Small intestine (tissue), 7 donors: ENCODE measurements at regions not wholly inside any gene's neighbourhood (a gene's known extent, or its start where the extent isn't known, plus 50 kb on each side); places are given as distances from the start of the nearest gene placed in this dataset.
"Not testable (repeated sequence)": the region's sequence is repeated elsewhere in the genome, so short reads cannot be mapped to it uniquely, and the experiment has no call there.

Source experiments
- DNase-seq, 2 donors: peaks; one replicate each; pipeline versions ENCODE4 v3.0.0 to v3.0.0-alpha.2; 2013
- FAIRE-seq: peaks from 2 replicates; lab custom pipeline; 2012; peaks lifted over from hg19 to GRCh38; lab: Jason Lieb, UNC
- H3K27ac ChIP-seq, 3 donors: one replicate each; pipeline ENCODE4 v1.5.1; 2013; ENCODE audit warnings: low read length in 2 of 3, mild to moderate bottlenecking in 2 of 3, control low read depth in 1 of 3, inconsistent platforms in 1 of 3, low read depth in 1 of 3, moderate library complexity in 1 of 3
- H3K27me3 ChIP-seq, 3 donors: one replicate each; pipeline ENCODE4 v1.6.1; 2013; ENCODE audit warnings: low read length in 3 of 3, inconsistent platforms in 1 of 3; ENCODE audit not compliant: control insufficient read depth in 3 of 3, insufficient read depth in 3 of 3
- H3K36me3 ChIP-seq, 3 donors: one replicate each; pipeline ENCODE4 v1.6.1; 2013; ENCODE audit warnings: low read length in 3 of 3, inconsistent platforms in 1 of 3, low read depth in 1 of 3, mild to moderate bottlenecking in 1 of 3, moderate library complexity in 1 of 3; ENCODE audit not compliant: control insufficient read depth in 3 of 3, insufficient read depth in 2 of 3
- H3K4me1 ChIP-seq, 3 donors: one replicate each; pipeline ENCODE4 v1.6.1; 2013; ENCODE audit warnings: low read length in 2 of 3, inconsistent platforms in 1 of 3, low read depth in 1 of 3, mild to moderate bottlenecking in 1 of 3, moderate library complexity in 1 of 3; ENCODE audit not compliant: control insufficient read depth in 3 of 3, insufficient read depth in 2 of 3
- H3K4me3 ChIP-seq, 3 donors: one replicate each; pipeline ENCODE4 v1.5.1; 2013; ENCODE audit warnings: low read length in 3 of 3, control low read depth in 1 of 3, inconsistent platforms in 1 of 3, low read depth in 1 of 3, mild to moderate bottlenecking in 1 of 3, moderate library complexity in 1 of 3
- H3K9me3 ChIP-seq, 2 donors: one replicate each; pipeline ENCODE4 v1.6.1; 2013; ENCODE audit warnings: low read depth in 1 of 2, low read length in 1 of 2; ENCODE audit not compliant: control insufficient read depth in 2 of 2, insufficient read depth in 1 of 2
- WGBS, 3 donors: extraction: QIAGEN DNeasy Blood & Tissue Kit; methylation state at CpG; one replicate each; pipeline ENCODE4 v1.1.7; 2013; 5-methylcytosine and 5-hydroxymethylcytosine counted together
- donor health status: healthy with polysubstance abuse.
- donor health status: control.
- donor health status: control.
- donor health status: Bipolar disorder and iron deficiency.
- donor health status: healthy.

- 61 to 75% (median 73%) methylated on average over 2 of the region's 2 CpGs for WGBS, 3 donors
- Histone ChIP-seq H3K27me3 (no peaks in the 10 kb centered on the region), H3K36me3 (no peaks in the 10 kb centered on the region), H3K4me1 (no peaks in the 10 kb centered on the region), H3K27ac (no peak overlapping the region), H3K4me3 (no peak overlapping the region), H3K9me3 (no peaks in the 10 kb centered on the region)
- DNase-seq, result no peak
- no peak for FAIRE-seq
These were observed 1585.2 kb downstream of the EFNA5 start for GRCh38 chr5:106085556-106085955.

GRCh38 chr5:106085136-106085535 lies 1585.6 kb downstream of the EFNA5 start:
- 0 to 24% (median 0%) methylated on average over 1 of the region's 1 CpG for WGBS, 3 donors
- H3K27ac ChIP-seq, result no peak overlapping the region
- no peak for FAIRE-seq
- no peaks in the 10 kb centered on the region for H3K9me3 ChIP-seq
- H3K4me3 ChIP-seq, result no peak overlapping the region
- DNase-seq, result no peak
- H3K36me3 ChIP-seq, result no peaks in the 10 kb centered on the region
- H3K27me3 ChIP-seq, result no peaks in the 10 kb centered on the region
- H3K4me1 ChIP-seq, result no peaks in the 10 kb centered on the region

GRCh38 chr5:106080535-106080934 lies 1590.2 kb downstream of the EFNA5 start:
- Histone ChIP-seq H3K36me3 (no peaks in the 10 kb centered on the region), H3K27ac (no peak overlapping the region), H3K4me3 (no peak overlapping the region), H3K9me3 (no peaks in the 10 kb centered on the region), H3K4me1 (no peaks in the 10 kb centered on the region), H3K27me3 (no peaks in the 10 kb centered on the region)
- DNase-seq (no peak), FAIRE-seq (no peak)
- 78 to 86% (median 79%) methylated on average over 1 of the region's 1 CpG for WGBS, 3 donors

- Histone ChIP-seq H3K9me3 (no peaks in the 10 kb centered on the region), H3K27ac (no peak overlapping the region), H3K4me1 (no peaks in the 10 kb centered on the region), H3K36me3 (no peaks in the 10 kb centered on the region), H3K4me3 (no peak overlapping the region), H3K27me3 (no peaks in the 10 kb centered on the region)
- WGBS, 3 donors, result 77 to 85% (median 80%) methylated on average over 4 of the region's 4 CpGs
- DNase-seq, result no peak
- FAIRE-seq, result no peak
These were observed 1594.1 kb downstream of the EFNA5 start for GRCh38 chr5:106076655-106077054.

GRCh38 chr5:106072208-106072607 lies 1598.5 kb downstream of the EFNA5 start:
- Histone ChIP-seq H3K27ac (no peak overlapping the region), H3K36me3 (no peaks in the 10 kb centered on the region), H3K9me3 (no peaks in the 10 kb centered on the region), H3K27me3 (no peaks in the 10 kb centered on the region), H3K4me1 (no peaks in the 10 kb centered on the region), H3K4me3 (no peak overlapping the region)
- 84 to 91% (median 86%) methylated on average over 2 of the region's 2 CpGs for WGBS, 3 donors
- FAIRE-seq (no peak), DNase-seq (no peak)

GRCh38 chr5:106047341-106047740 lies 1623.4 kb downstream of the EFNA5 start:
- H3K27me3 ChIP-seq, result no peaks in the 10 kb centered on the region
- FAIRE-seq (no peak), DNase-seq (no peak)
- 71 to 85% (median 85%) methylated on average over 1 of the region's 1 CpG for WGBS, 3 donors
- H3K9me3 ChIP-seq, result no peaks in the 10 kb centered on the region
- H3K27ac ChIP-seq, result no peak overlapping the region
- no peaks in the 10 kb centered on the region for H3K36me3 ChIP-seq
- no peak overlapping the region for H3K4me3 ChIP-seq
- H3K4me1 ChIP-seq, result no peaks in the 10 kb centered on the region

- 44 to 51% (median 49%) methylated on average over 2 of the region's 2 CpGs for WGBS, 3 donors
- FAIRE-seq, result not testable (repeated sequence)
These were observed 1638.7 kb downstream of the EFNA5 start for GRCh38 chr5:106032069-106032468.

GRCh38 chr5:106028314-106028713 lies 1642.4 kb downstream of the EFNA5 start:
- FAIRE-seq (no peak), DNase-seq (no peak)
- WGBS, 3 donors, result 61 to 63% (median 63%) methylated on average over 3 of the region's 3 CpGs

More at GRCh38 chr5:106032069-106032468, 1638.7 kb downstream of the EFNA5 start:
- H3K4me3 ChIP-seq, H3K27ac ChIP-seq, H3K9me3 ChIP-seq, H3K36me3 ChIP-seq, H3K27me3 ChIP-seq, H3K4me1 ChIP-seq, DNase-seq: not testable (repeated sequence)

GRCh38 chr5:106020894-106021293 lies 1649.8 kb downstream of the EFNA5 start:
- WGBS, 3 donors, result 84 to 92% (median 89%) methylated on average over 1 of the region's 1 CpG
- Histone ChIP-seq H3K36me3 (no peaks in the 10 kb centered on the region), H3K9me3 (no peaks in the 10 kb centered on the region), H3K27ac (no peak overlapping the region), H3K4me3 (no peak overlapping the region), H3K27me3 (no peaks in the 10 kb centered on the region), H3K4me1 (no peaks in the 10 kb centered on the region)
- DNase-seq (no peak), FAIRE-seq (no peak)

More at GRCh38 chr5:106028314-106028713, 1642.4 kb downstream of the EFNA5 start:
- Histone ChIP-seq H3K4me3 (no peak overlapping the region), H3K36me3 (no peaks in the 10 kb centered on the region), H3K27me3 (peaks cover 0 to 1% (median 0%) of the 10 kb centered on the region in 3 donors), H3K9me3 (no peaks in the 10 kb centered on the region), H3K4me1 (no peaks in the 10 kb centered on the region), H3K27ac (no peak overlapping the region)
